Mesothelial cell of epicardium (in vitro differentiated cells): ENCODE measurements at regions not wholly inside any gene's neighbourhood (a gene's known extent, or its start where the extent isn't known, plus 50 kb on each side); places are given as distances from the start of the nearest gene placed in this dataset.
"Not testable (repeated sequence)": the region's sequence is repeated elsewhere in the genome, so short reads cannot be mapped to it uniquely, and the experiment has no call there.

Experiments used
- DNase-seq, 2 experiments: peaks; one replicate each; pipeline ENCODE4 v3.0.0; 2021; ENCODE audit warnings: low spot score in 2 of 2; ENCODE audit not compliant: unreplicated experiment in 2 of 2
- H3K27ac Mint-ChIP-seq: 2 replicates; pipeline ENCODE4 v1.8.0; 2021; ENCODE audit warnings: mixed read lengths
- H3K27me3 Mint-ChIP-seq: 2 replicates; pipeline ENCODE4 v1.8.0; 2021; ENCODE audit warnings: low read depth, mixed read lengths
- H3K36me3 Mint-ChIP-seq: 2 replicates; pipeline ENCODE4 v1.8.0; 2021; ENCODE audit warnings: mixed read lengths
- H3K4me1 Mint-ChIP-seq: 2 replicates; pipeline ENCODE4 v1.8.0; 2021; ENCODE audit warnings: mixed read lengths
- H3K4me3 Mint-ChIP-seq: 2 replicates; pipeline ENCODE4 v1.8.0; 2021; ENCODE audit warnings: mild to moderate bottlenecking, moderate library complexity, mixed read lengths
- H3K9me3 Mint-ChIP-seq: 2 replicates; pipeline ENCODE4 v1.8.0; 2021; ENCODE audit warnings: mixed read lengths
- TF ChIP-seq, protein P1 (sequence below): fragments of 200-600 bp; sonication (generic); IDR thresholded peaks from one replicate; pipeline ENCODE4 v1.5.0; 2021; ENCODE audit warnings: antibody characterized with exemption; ENCODE audit not compliant: unreplicated experiment

DNA sequence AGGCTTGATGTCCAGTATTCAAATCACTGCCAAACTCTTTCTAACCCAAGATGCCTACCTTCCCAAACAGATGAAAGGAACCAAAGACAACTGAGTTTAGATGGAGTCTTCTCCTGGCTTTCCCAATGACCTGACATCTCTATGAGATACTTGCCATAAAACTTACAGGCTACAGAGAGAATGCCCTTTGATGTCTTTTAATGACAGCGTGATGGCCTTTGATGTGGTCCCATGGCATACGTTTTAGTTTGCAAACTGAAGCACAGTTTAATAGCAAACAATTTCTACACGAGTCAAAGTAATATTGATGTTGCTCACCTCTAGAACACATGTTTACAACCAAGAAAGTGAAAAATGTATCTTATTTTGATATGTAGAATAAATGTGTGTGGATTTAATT, 73.2 kb downstream of the ZIC4 start:
- no peak for DNase-seq
- no peak overlapping the region for H3K27ac Mint-ChIP-seq
- TF ChIP-seq, protein P1, sequence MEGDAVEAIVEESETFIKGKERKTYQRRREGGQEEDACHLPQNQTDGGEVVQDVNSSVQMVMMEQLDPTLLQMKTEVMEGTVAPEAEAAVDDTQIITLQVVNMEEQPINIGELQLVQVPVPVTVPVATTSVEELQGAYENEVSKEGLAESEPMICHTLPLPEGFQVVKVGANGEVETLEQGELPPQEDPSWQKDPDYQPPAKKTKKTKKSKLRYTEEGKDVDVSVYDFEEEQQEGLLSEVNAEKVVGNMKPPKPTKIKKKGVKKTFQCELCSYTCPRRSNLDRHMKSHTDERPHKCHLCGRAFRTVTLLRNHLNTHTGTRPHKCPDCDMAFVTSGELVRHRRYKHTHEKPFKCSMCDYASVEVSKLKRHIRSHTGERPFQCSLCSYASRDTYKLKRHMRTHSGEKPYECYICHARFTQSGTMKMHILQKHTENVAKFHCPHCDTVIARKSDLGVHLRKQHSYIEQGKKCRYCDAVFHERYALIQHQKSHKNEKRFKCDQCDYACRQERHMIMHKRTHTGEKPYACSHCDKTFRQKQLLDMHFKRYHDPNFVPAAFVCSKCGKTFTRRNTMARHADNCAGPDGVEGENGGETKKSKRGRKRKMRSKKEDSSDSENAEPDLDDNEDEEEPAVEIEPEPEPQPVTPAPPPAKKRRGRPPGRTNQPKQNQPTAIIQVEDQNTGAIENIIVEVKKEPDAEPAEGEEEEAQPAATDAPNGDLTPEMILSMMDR = no peak
- H3K27me3 Mint-ChIP-seq = peaks cover 48% of the 10 kb centered on the region
- H3K36me3 Mint-ChIP-seq = no peaks in the 10 kb centered on the region
- no peak overlapping the region for H3K4me3 Mint-ChIP-seq
- H3K9me3 Mint-ChIP-seq = no peaks in the 10 kb centered on the region
- no peaks in the 10 kb centered on the region for H3K4me1 Mint-ChIP-seq

DNA sequence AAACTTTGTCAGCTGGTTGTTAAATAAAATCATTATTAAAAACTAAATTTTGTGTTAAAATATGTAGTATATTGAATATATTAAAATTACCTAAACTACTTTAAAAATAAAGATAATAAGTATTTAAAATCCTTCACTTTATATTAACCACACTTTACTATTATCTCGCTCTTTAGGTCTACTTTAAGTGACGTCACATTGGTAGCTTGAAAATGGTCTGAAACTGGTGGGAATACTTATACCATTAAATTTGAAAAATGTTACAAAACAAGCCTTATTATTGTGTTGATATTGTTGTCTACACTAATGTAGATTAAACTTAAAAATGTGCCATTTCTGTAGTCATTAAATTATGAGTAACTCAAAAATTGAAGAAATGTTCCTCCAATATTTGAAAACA, 77.6 kb downstream of the ZIC4 start:
- H3K9me3 Mint-ChIP-seq = no peaks in the 10 kb centered on the region
- no peak overlapping the region for H3K27ac Mint-ChIP-seq
- H3K4me3 Mint-ChIP-seq = no peak overlapping the region
- no peaks in the 10 kb centered on the region for H3K4me1 Mint-ChIP-seq
- TF ChIP-seq, protein P1 = no peak
- peaks cover 41% of the 10 kb centered on the region for H3K27me3 Mint-ChIP-seq
- no peak for DNase-seq
- H3K36me3 Mint-ChIP-seq = no peaks in the 10 kb centered on the region

- Mint-ChIP-seq H3K36me3 (no peaks in the 10 kb centered on the region), H3K4me3 (no peak overlapping the region), H3K27ac (no peak overlapping the region), H3K4me1 (no peaks in the 10 kb centered on the region), H3K9me3 (no peaks in the 10 kb centered on the region), H3K27me3 (peaks cover 17% of the 10 kb centered on the region)
- no peak for DNase-seq
- TF ChIP-seq, protein P1 = no peak
These were observed 82.0 kb downstream of the ZIC4 start for GRCh38 chr3:147324356-147324755.

DNA sequence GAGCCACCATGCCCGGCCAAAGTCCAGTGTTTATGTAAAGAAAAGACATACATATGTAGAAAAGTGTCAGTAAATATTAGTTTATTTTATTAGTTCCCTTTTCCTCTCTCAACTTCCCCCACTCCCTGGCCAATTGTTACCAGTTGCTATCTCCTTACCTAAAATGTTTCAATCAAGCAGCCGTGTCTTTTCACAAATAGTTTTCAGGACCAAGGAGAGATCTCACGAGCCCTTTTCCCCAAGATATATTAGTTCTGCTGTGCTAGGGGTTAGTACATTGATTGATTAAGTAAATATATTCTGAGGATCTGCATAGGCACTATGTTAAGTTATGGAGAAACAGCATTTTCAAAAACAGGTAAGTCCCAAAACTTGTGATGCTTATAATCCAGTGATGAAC, 87.4 kb downstream of the ZIC4 start:
- Mint-ChIP-seq H3K36me3 (no peaks in the 10 kb centered on the region), H3K27ac (no peak overlapping the region), H3K4me1 (no peaks in the 10 kb centered on the region), H3K9me3 (no peaks in the 10 kb centered on the region), H3K4me3 (no peak overlapping the region), H3K27me3 (peaks cover 14% of the 10 kb centered on the region)
- DNase-seq = no peak
- TF ChIP-seq, protein P1 = no peak

DNA sequence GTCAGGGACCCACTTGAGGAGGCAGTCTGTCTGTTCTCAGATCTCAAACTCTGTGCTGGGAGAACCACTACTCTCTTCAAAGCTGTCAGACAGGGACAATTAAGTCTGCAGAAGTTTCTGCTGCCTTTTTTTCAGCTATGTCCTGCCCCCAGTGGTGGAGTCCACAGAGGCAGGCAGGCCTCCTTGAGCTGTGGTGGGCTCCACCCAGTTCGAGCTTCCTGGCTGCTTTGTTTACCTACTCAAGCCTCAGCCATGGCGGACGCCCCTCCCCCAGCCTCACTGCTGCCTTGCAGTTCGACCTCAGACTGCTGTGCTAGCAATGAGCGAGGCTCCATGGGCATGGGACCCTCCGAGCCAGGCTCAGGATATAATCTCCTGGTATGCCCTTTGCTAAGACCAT, 89.3 kb downstream of the ZIC4 start:
- not testable (repeated sequence) for H3K9me3 Mint-ChIP-seq, H3K4me3 Mint-ChIP-seq, H3K36me3 Mint-ChIP-seq, DNase-seq, H3K4me1 Mint-ChIP-seq, H3K27ac Mint-ChIP-seq
- H3K27me3 Mint-ChIP-seq = peaks cover 18% of the 10 kb centered on the region

DNA sequence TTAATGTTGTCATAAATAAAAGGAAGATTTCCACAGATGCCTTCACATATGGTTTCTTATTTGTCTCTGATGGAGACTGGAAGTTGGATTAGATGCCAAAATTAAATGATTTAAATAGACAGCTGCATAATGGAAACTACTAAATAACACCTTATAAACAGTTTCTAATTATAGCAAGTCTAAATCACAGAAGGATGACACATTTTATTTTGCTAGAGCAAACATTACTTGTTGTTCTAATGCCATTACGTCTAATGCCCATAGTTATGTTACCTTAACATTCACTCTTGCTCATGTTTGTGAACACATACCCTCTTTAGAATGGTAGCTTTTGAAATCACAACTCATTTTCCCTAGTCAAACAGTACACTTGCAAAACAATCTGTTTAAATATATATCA, 92.8 kb downstream of the ZIC4 start:
- no peak overlapping the region for H3K27ac Mint-ChIP-seq
- no peaks in the 10 kb centered on the region for H3K36me3 Mint-ChIP-seq
- DNase-seq = no peak
- H3K4me1 Mint-ChIP-seq = peaks cover 2% of the 10 kb centered on the region
- no peak overlapping the region for H3K4me3 Mint-ChIP-seq
- TF ChIP-seq, protein P1 = no peak
- peaks cover 21% of the 10 kb centered on the region for H3K27me3 Mint-ChIP-seq
- peaks cover 2% of the 10 kb centered on the region for H3K9me3 Mint-ChIP-seq
